ENCODE measurements at regions not wholly inside any gene's neighbourhood (a gene's known extent, or its start where the extent isn't known, plus 50 kb on each side); places are given as distances from the start of the nearest gene placed in this dataset.
"Not testable (repeated sequence)": the region's sequence is repeated elsewhere in the genome, so short reads cannot be mapped to it uniquely, and the experiment has no call there.

- TF ChIP-seq EZH2 (IDR thresholded peaks at IDR 0.05) (no peak), CTCF (IDR thresholded peaks at IDR 0.05) (peak; percentile 16), EZH2phosphoT487 (IDR thresholded peaks at IDR 0.05) (no peak)
- H3K36me3 ChIP-seq = no peaks in the 10 kb centered on the region
- no peaks in the 10 kb centered on the region for H3K79me2 ChIP-seq (ENCODE audit: low read depth)
- H3K27ac ChIP-seq = no peak overlapping the region
- no peak overlapping the region for H2AFZ ChIP-seq (replicated peaks)
- no peaks in the 10 kb centered on the region for H3K4me1 ChIP-seq
- no peaks in the 10 kb centered on the region for H3F3A ChIP-seq (ENCODE audit: low read depth)
- H3K27me3 Mint-ChIP-seq (ENCODE audit: insufficient read depth, low read depth) = peaks cover 4% of the 10 kb centered on the region
- H4K20me1 ChIP-seq (ENCODE audit: low read depth) = no peaks in the 10 kb centered on the region
- H3K36me3 Mint-ChIP-seq = no peaks in the 10 kb centered on the region
- no peak overlapping the region for H3K4me3 ChIP-seq
- H3K9ac ChIP-seq = no peak overlapping the region
- no peak for DNase-seq (ENCODE audit: low spot score)
- H3K4me3 Mint-ChIP-seq = no peak overlapping the region
- H3K4me2 ChIP-seq = no peak overlapping the region
- H3K27ac Mint-ChIP-seq = no peak overlapping the region
- no peaks in the 10 kb centered on the region for H3K9me3 ChIP-seq (ENCODE audit: low read depth)
- H3K4me1 Mint-ChIP-seq = no peaks in the 10 kb centered on the region
- H3K27me3 ChIP-seq = no peaks in the 10 kb centered on the region
- no peaks in the 10 kb centered on the region for H3K9me3 Mint-ChIP-seq
Measured at GRCh38 chr2:122338000-122338399, 582.5 kb downstream of the TSN start.

GRCh38 chr2:122340246-122340645, 584.8 kb downstream of the TSN start:
- TF ChIP-seq EZH2phosphoT487 (IDR thresholded peaks at IDR 0.05) (no peak), EZH2 (IDR thresholded peaks at IDR 0.05) (no peak)
- no peaks in the 10 kb centered on the region for H3K36me3 Mint-ChIP-seq
- Histone ChIP-seq H3K79me2 (ENCODE audit: low read depth) (no peaks in the 10 kb centered on the region), H3K27me3 (no peaks in the 10 kb centered on the region), H4K20me1 (ENCODE audit: low read depth) (no peaks in the 10 kb centered on the region), H2AFZ (replicated peaks) (no peak overlapping the region), H3K9me3 (ENCODE audit: low read depth) (no peaks in the 10 kb centered on the region), H3K4me2 (no peak overlapping the region), H3K27ac (no peak overlapping the region), H3K36me3 (no peaks in the 10 kb centered on the region), H3K4me3 (no peak overlapping the region), H3K4me1 (no peaks in the 10 kb centered on the region), H3F3A (ENCODE audit: low read depth) (no peaks in the 10 kb centered on the region), H3K9ac (no peak overlapping the region)
- no peak overlapping the region for H3K27ac Mint-ChIP-seq
- no peak for DNase-seq (ENCODE audit: low spot score)
- H3K4me1 Mint-ChIP-seq = peaks cover 2% of the 10 kb centered on the region
- H3K4me3 Mint-ChIP-seq = no peak overlapping the region
- peaks cover 2% of the 10 kb centered on the region for H3K27me3 Mint-ChIP-seq (ENCODE audit: insufficient read depth, low read depth)
- H3K9me3 Mint-ChIP-seq = no peaks in the 10 kb centered on the region

GRCh38 chr2:122341007-122341406, 585.6 kb downstream of the TSN start:
- Histone ChIP-seq H3K9me3 (ENCODE audit: low read depth) (no peaks in the 10 kb centered on the region), H2AFZ (replicated peaks) (no peak overlapping the region), H3K9ac (no peak overlapping the region), H4K20me1 (ENCODE audit: low read depth) (no peaks in the 10 kb centered on the region), H3F3A (ENCODE audit: low read depth) (no peaks in the 10 kb centered on the region), H3K4me3 (no peak overlapping the region), H3K4me2 (no peak overlapping the region), H3K79me2 (ENCODE audit: low read depth) (no peaks in the 10 kb centered on the region), H3K27me3 (no peaks in the 10 kb centered on the region), H3K4me1 (no peaks in the 10 kb centered on the region), H3K27ac (no peak overlapping the region), H3K36me3 (no peaks in the 10 kb centered on the region)
- Mint-ChIP-seq H3K27me3 (ENCODE audit: insufficient read depth, low read depth) (peaks cover 2% of the 10 kb centered on the region), H3K36me3 (no peaks in the 10 kb centered on the region), H3K4me3 (no peak overlapping the region), H3K4me1 (peaks cover 2% of the 10 kb centered on the region), H3K9me3 (peaks cover 2% of the 10 kb centered on the region), H3K27ac (no peak overlapping the region)
- TF ChIP-seq CTCF (IDR thresholded peaks at IDR 0.05) (no peak), EZH2 (IDR thresholded peaks at IDR 0.05) (no peak), EZH2phosphoT487 (IDR thresholded peaks at IDR 0.05) (no peak)
- no peak for DNase-seq (ENCODE audit: low spot score)

GRCh38 chr2:122352151-122352550, 596.7 kb downstream of the TSN start:
- not testable (repeated sequence) for DNase-seq (ENCODE audit: low spot score); H3K4me3 ChIP-seq; H3K79me2 ChIP-seq (ENCODE audit: low read depth); H3K27me3 ChIP-seq; H3K4me1 Mint-ChIP-seq; H3K4me3 Mint-ChIP-seq; H3K9me3 ChIP-seq (ENCODE audit: low read depth); H3K9ac ChIP-seq; H3K4me1 ChIP-seq; H4K20me1 ChIP-seq (ENCODE audit: low read depth); H3K27ac ChIP-seq; H3K27me3 Mint-ChIP-seq (ENCODE audit: insufficient read depth, low read depth); H3K36me3 ChIP-seq; H3K36me3 Mint-ChIP-seq; H3K27ac Mint-ChIP-seq; H3K4me2 ChIP-seq; H2AFZ ChIP-seq (replicated peaks); H3F3A ChIP-seq (ENCODE audit: low read depth)
- H3K9me3 Mint-ChIP-seq = peaks cover 12% of the 10 kb centered on the region

Data from neural progenitor cell (in vitro differentiated cells).